WTC11 (cell line): ENCODE measurements at regions not wholly inside any gene's neighbourhood (a gene's known extent, or its start where the extent isn't known, plus 50 kb on each side); places are given as distances from the start of the nearest gene placed in this dataset.

Source experiments
- AFF4 ChIP-seq: sonication (generic); formaldehyde crosslinking; IDR thresholded peaks from 2 replicates; pipeline ENCODE4 v1.8.1; 2023; ENCODE audit warnings: mild to moderate bottlenecking, missing genetic modification reagents, borderline replicate concordance
- CTCF ChIP-seq: fragments of 200-600 bp; IDR thresholded peaks from 2 replicates; pipeline ENCODE4 v1.8.0; 2022; ENCODE audit warnings: antibody characterized with exemption
- JUN ChIP-seq: sonication (generic); formaldehyde crosslinking; IDR thresholded peaks from 2 replicates; pipeline ENCODE4 v1.8.0; 2023; ENCODE audit warnings: mild to moderate bottlenecking, missing genetic modification reagents
- NFATC4 ChIP-seq: fragments of 250-450 bp; sonication (Bioruptor Pico); IDR thresholded peaks from 2 replicates; pipeline ENCODE4 v1.9.0; 2021; ENCODE audit warnings: mild to moderate bottlenecking
- NR3C1 ChIP-seq: sonication (generic); formaldehyde crosslinking; conservative IDR thresholded peaks from 2 replicates; pipeline ENCODE4 v1.8.1; 2023; ENCODE audit warnings: low read depth, mild to moderate bottlenecking, missing genetic modification reagents
- USF2 ChIP-seq: sonication (generic); formaldehyde crosslinking; IDR thresholded peaks from 2 replicates; pipeline ENCODE4 v1.8.1; 2023; ENCODE audit warnings: mild to moderate bottlenecking, missing genetic modification reagents, moderate library complexity

GRCh38 chr20:22819112-22819511 is 216.0 kb upstream of the SSTR4 start:
- TF ChIP-seq USF2 (CRISPR knock-in tag), result no peak
- no peak for TF ChIP-seq NR3C1 (CRISPR knock-in tag)
- TF ChIP-seq JUN (CRISPR knock-in tag), result no peak
- TF ChIP-seq NFATC4 (CRISPR knock-in tag), result no peak
- TF ChIP-seq CTCF, result no peak
- no peak for TF ChIP-seq AFF4 (CRISPR knock-in tag)
